GM12891 (cell line): ENCODE measurements at regions not wholly inside any gene's neighbourhood (a gene's known extent, or its start where the extent isn't known, plus 50 kb on each side); places are given as distances from the start of the nearest gene placed in this dataset.

ENCODE experiments used
- PAX5 ChIP-seq: IDR thresholded peaks from 2 replicates; pipeline ENCODE4 v1.6.1; 2011; ENCODE audit warnings: low read length, moderate library complexity, mild to moderate bottlenecking; ENCODE audit not compliant: insufficient read depth, severe bottlenecking
- POLR2A ChIP-seq: IDR thresholded peaks from 2 replicates; pipeline ENCODE4 v1.6.1; 2011; ENCODE audit warnings: low read depth, low read length, control low read depth
- POLR2AphosphoS5 ChIP-seq: IDR thresholded peaks from 2 replicates; pipeline ENCODE4 v1.6.1; 2011; ENCODE audit warnings: low read depth, low read length, control low read depth
- SPI1 ChIP-seq: IDR thresholded peaks from 2 replicates; pipeline ENCODE4 v1.6.1; 2011; ENCODE audit warnings: low read depth, low read length, control low read depth
- TAF1 ChIP-seq: IDR thresholded peaks from 2 replicates; pipeline ENCODE4 v1.6.1; 2011; ENCODE audit warnings: low read depth, low read length, control low read depth

DNA sequence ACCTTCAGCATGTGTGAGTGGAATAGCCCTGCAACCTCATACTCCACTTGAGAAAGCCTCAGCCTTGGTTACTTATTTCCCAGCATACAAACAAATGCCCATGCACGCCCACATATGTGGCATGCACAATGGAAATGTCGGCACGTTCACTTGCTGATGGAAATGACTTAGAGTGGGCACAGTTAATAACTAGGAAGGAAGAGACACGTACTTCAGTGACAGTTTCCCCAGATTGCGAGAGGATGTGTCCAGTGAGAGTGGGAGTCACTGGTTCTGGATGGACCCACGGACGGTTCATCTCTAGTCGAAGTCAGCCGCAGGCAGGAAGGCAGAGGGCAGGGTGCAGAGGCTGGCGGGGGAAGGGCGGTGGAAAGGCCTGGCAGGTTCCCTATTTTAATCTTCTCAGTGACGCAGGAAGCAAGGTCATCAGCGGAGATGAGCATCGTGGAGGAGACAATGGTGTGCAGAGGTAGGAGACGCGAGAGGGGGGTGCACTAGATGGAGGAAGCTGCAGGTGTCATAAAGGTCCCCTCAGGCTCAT, 350.7 kb upstream of the MYT1L start:
- no peak for TF ChIP-seq POLR2A
- TF ChIP-seq POLR2AphosphoS5: no peak
- no peak for TF ChIP-seq TAF1
- no peak for TF ChIP-seq SPI1
- TF ChIP-seq PAX5: no peak
